Upper lobe of right lung (tissue), 1 donor: ENCODE measurements at regions not wholly inside any gene's neighbourhood (a gene's known extent, or its start where the extent isn't known, plus 50 kb on each side); places are given as distances from the start of the nearest gene placed in this dataset.

Experiments
- ATAC-seq: fragments of 200-7000 bp; cut with Tn5 transposase; one replicate; pipeline ENCODE4 v1.9.1; 2020; ENCODE audit warnings: mild to moderate bottlenecking, moderate library complexity
- DNase-seq: peaks from one replicate; pipeline ENCODE4 v3.0.0-alpha.2; 2020
- H3K27ac ChIP-seq: fragments of 200-600 bp; one replicate; pipeline ENCODE4 v1.8.0; 2022
- H3K27me3 ChIP-seq: fragments of 200-600 bp; one replicate; pipeline ENCODE4 v1.8.0; 2022; ENCODE audit warnings: mild to moderate bottlenecking
- H3K36me3 ChIP-seq: fragments of 200-600 bp; one replicate; pipeline ENCODE4 v1.8.0; 2022
- H3K4me1 ChIP-seq: fragments of 200-600 bp; one replicate; pipeline ENCODE4 v1.8.0; 2022
- H3K4me3 ChIP-seq: fragments of 200-600 bp; one replicate; pipeline ENCODE4 v1.8.0; 2022; ENCODE audit warnings: mild to moderate bottlenecking
- H3K9me3 ChIP-seq: fragments of 200-600 bp; one replicate; pipeline ENCODE4 v1.8.0; 2022
- CTCF ChIP-seq: fragments of 200-600 bp; IDR thresholded peaks from one replicate; pipeline ENCODE4 v1.8.0; 2022; ENCODE audit warnings: antibody characterized with exemption
- intact Hi-C: fragments of 100-400 bp; cut with DNase I; formaldehyde crosslinking; loops from one replicate; pipeline ENCODE4 v1.11.0; 2022
- donor health status: DM: no; HTN: yes; CAD: no; lungs with severe emphysema.

DNA sequence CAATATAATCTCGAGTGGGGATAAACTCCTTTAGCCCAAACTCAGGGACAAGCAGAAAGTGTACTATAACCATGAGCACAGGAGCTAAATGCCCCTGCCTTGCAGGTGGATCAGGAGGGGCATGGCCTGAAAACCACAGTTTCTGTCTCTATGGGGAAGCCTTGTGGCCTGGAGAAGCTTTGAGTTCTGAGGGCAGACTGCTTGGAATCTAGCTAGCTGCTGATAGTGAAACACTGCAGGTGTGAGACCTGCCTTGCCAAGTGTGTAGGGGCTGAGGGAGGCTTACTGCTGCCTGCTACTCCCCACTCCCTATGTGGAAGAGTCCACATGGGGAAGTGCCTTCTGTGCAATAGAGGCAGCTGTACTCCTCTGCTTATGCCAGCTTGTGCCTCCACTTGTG is 352.3 kb upstream of the OR4E1 start:
- ATAC-seq (no peak), DNase-seq (no peak)
- H3K27ac ChIP-seq: no peak overlapping the region
- no peak for TF ChIP-seq CTCF
- H3K4me1 ChIP-seq: no peaks in the 10 kb centered on the region
- no peak overlapping the region for H3K4me3 ChIP-seq
- no peaks in the 10 kb centered on the region for H3K27me3 ChIP-seq
- intact Hi-C loops: no loop called here
- no peaks in the 10 kb centered on the region for H3K9me3 ChIP-seq
- H3K36me3 ChIP-seq: no peaks in the 10 kb centered on the region

DNA sequence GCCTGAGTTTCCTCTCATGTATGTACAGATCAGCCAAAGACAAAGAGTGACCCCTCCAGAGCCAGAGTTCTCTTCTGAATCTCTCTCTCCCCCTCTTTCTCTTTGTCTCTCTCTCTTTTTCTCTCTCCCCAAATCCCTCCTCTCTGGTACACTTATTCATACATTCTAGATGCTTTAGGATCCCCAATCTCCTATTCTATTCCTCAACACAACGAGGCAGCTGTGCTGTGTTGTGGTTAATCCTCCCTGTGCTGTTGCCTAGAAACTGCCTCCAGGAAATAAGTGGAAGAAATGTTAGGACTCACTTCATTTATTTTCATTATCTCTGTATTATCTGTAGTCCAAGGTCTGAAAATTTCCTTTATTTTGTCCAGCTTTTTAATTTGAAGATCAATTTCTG is 350.5 kb upstream of the OR4E1 start:
- no peak overlapping the region for H3K4me3 ChIP-seq
- H3K36me3 ChIP-seq: no peaks in the 10 kb centered on the region
- TF ChIP-seq CTCF: no peak
- no peaks in the 10 kb centered on the region for H3K4me1 ChIP-seq
- no peaks in the 10 kb centered on the region for H3K9me3 ChIP-seq
- H3K27ac ChIP-seq: no peak overlapping the region
- ATAC-seq (no peak), DNase-seq (no peak)
- intact Hi-C loops: no loop called here
- H3K27me3 ChIP-seq: no peaks in the 10 kb centered on the region

DNA sequence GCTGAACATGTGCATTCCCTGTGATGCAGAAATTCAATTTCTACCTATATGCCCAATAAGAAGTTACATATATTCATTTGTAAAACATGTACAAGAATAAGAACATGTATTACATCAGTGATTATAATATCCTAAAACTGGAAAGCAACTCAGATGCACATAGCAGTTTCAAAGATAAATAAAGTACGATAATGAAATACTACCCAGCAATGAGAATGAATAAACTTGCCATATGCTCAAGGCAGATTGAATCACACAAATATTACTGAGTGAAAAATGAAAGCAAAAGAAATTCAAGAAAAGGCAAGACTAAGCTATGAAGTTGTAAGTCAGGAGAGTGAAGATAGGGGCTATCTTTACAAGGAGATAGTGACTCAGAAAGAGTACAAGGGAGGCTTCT is 345.3 kb upstream of the OR4E1 start:
- Histone ChIP-seq H3K9me3 (no peaks in the 10 kb centered on the region), H3K4me1 (no peaks in the 10 kb centered on the region), H3K4me3 (no peak overlapping the region), H3K36me3 (no peaks in the 10 kb centered on the region), H3K27me3 (no peaks in the 10 kb centered on the region), H3K27ac (no peak overlapping the region)
- intact Hi-C loops: no loop called here
- ATAC-seq (no peak), DNase-seq (no peak)
- TF ChIP-seq CTCF: no peak

DNA sequence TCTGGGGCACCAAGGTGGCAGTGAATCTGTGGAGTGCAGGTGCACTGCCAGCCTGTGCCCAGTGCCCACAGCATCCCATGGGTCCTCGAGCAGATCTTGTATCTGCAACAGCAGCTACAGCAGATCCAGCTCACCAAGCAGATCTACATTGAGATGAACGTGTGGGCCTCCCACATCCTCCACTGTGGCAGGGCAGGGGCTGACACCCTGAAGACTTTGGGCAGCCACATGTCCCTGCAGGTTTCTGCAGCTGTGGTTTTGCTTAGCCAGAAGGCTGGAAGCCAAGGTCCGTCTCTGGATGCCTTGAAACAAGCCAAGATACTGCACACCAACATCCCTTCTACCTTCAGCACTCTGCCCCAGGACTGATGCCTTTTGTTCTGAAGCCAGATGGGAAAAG is 338.8 kb upstream of the OR4E1 start:
- Histone ChIP-seq H3K27me3 (no peaks in the 10 kb centered on the region), H3K27ac (no peak overlapping the region), H3K4me3 (no peak overlapping the region), H3K4me1 (peaks cover 12% of the 10 kb centered on the region), H3K36me3 (no peaks in the 10 kb centered on the region), H3K9me3 (no peaks in the 10 kb centered on the region)
- TF ChIP-seq CTCF: no peak
- ATAC-seq: no peak
- DNase-seq: no peak
- intact Hi-C loops: no loop called here

DNA sequence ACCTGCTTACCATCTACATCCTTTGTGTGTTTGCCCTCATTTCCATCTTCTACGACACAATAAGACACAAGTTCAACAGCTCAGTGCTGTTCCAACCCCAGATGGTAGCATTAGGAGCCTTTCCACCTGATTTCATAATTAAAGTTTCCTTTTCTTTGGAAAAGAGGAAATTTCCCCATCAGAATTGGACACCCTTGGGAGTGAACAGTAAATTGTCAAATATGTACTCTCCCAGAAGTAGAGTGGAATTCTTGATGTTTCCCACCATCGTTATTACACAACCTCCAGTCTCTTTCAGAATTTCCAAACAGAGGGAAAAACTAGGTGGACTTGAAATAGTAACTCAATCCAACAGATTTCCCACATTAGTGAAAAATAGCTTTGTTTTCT is 337.6 kb upstream of the OR4E1 start:
- Histone ChIP-seq H3K4me1 (peaks cover 12% of the 10 kb centered on the region), H3K27me3 (no peaks in the 10 kb centered on the region), H3K27ac (no peak overlapping the region), H3K9me3 (no peaks in the 10 kb centered on the region), H3K36me3 (no peaks in the 10 kb centered on the region), H3K4me3 (no peak overlapping the region)
- intact Hi-C loops: no loop called here
- ATAC-seq: no peak
- no peak for DNase-seq
- no peak for TF ChIP-seq CTCF

- Histone ChIP-seq H3K27me3 (no peaks in the 10 kb centered on the region), H3K9me3 (no peaks in the 10 kb centered on the region), H3K4me3 (no peak overlapping the region), H3K4me1 (peaks cover 12% of the 10 kb centered on the region), H3K36me3 (no peaks in the 10 kb centered on the region), H3K27ac (no peak overlapping the region)
- no peak for DNase-seq
- no peak for TF ChIP-seq CTCF
- intact Hi-C loops: no loop called here
- peak; percentile 60 for ATAC-seq
Measured at GRCh38 chr14:22010545-22011252, 337.1 kb upstream of the OR4E1 start.
